ENCODE measurements at regions not wholly inside any gene's neighbourhood (a gene's known extent, or its start where the extent isn't known, plus 50 kb on each side); places are given as distances from the start of the nearest gene placed in this dataset.

DNA sequence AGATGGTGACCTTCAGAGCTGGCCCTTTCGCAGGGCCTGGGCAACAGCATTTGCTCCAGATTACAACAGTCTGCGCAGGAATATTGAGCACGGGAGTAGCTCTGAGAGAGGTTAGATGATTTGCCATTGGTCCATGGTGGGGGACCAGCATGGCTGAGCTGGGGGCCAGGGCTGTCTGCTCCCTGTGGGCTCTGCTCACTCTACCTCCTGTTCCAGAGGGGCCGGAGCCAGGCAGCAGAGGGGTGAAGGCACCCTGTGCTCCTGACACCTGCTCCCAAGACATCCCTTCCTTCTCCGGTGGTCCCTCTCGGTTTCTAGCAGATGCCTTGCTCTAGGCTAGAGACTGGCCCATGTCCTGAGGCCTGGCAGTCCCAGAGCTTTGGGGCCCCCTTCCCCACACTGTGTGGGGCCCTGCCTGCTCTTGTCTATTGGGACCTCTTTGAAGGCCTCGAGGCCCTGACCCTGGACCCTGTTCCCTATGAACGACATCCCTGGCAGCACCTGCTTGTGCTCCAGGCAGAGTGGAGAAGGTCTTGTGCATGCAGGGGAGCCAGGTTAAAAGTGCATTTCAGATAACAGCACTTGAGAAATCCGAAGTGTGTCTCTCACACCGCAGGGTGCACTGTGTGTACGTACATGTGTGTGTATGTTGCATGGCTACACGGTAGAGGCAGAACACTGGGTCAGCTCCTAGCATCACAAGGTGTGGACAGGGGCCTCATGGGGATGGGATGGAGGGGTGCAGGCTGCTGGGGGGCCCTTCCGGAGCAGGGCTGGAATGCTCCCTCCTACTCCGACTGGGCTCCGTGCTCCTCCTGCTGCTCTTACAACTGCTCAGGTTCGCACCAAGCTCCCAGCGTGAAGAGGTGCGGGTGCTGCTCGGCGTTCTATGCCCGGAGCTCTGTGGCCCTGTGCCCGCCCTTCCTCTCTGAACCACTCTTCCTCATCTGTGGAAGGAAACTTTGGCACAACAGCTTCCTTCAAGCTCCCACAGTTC lies 123.3 kb upstream of the B3GAT1 start:
- H3K27me3 Mint-ChIP-seq (ENCODE audit: low read depth): peaks cover 16% of the 10 kb centered on the region
- no peaks in the 10 kb centered on the region for H3K4me1 Mint-ChIP-seq (ENCODE audit: low read depth)
- DNase-seq: no peak
- no peaks in the 10 kb centered on the region for H3K9me3 Mint-ChIP-seq
- ATAC-seq (replicated peaks in 1 of 2): no peak
- H3K4me3 Mint-ChIP-seq: no peak overlapping the region
- no peak overlapping the region for H3K27ac Mint-ChIP-seq
- no peaks in the 10 kb centered on the region for H3K36me3 Mint-ChIP-seq (ENCODE audit: insufficient read depth in 2 of 2)

DNA sequence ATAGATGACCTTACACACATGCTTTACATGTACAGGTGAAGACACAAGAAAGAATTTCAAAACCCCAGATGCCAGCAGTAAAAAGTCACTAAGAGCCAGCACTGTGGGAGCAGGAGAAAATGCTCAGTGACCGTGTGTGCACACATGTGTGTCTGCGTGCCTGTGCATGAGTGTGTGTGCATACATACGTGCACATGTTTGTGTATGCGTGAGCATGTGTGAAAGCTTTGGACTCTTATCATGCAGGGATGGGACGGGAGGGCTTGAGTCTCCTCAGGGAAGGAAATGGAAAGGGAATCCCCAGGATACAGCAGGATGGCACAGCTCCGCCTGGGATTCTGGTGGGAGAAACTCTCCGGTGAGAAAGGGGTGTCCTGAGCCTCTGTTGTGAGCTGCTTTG lies 121.5 kb upstream of the B3GAT1 start:
- Mint-ChIP-seq H3K4me3 (no peak overlapping the region), H3K27me3 (ENCODE audit: low read depth) (peaks cover 15% of the 10 kb centered on the region), H3K9me3 (no peaks in the 10 kb centered on the region), H3K4me1 (ENCODE audit: low read depth) (no peaks in the 10 kb centered on the region), H3K27ac (no peak overlapping the region), H3K36me3 (ENCODE audit: insufficient read depth in 2 of 2) (no peaks in the 10 kb centered on the region)
- DNase-seq: no peak
- no peak for ATAC-seq (replicated peaks in 1 of 2)

DNA sequence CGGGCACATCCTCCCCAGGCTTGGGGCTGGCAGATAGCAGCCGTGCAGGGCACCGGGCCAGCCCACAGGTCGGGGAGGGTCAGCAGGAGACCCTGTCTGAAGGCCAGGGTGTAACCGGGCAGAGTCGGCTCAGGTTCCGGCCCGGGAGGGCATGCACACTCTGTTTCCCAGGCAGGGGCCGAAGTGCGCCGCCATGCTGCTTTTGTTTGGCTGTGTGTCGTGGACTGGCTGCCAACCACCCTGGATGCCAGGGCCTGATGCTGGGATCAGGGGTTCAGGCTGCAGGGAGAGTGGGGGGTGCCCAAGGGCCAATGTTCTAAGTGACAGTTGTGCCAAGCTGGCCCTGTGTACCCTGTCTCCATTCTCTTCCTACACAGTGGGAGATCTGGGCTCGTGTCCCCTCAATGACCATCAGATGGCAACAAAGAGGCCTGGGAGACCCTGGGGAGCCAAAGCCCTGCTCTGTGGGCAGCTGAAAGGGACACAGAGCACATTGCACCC lies 120.9 kb upstream of the B3GAT1 start:
- peaks cover 9% of the 10 kb centered on the region for H3K27me3 Mint-ChIP-seq (ENCODE audit: low read depth)
- ATAC-seq (replicated peaks in 1 of 2): no peak

DNA sequence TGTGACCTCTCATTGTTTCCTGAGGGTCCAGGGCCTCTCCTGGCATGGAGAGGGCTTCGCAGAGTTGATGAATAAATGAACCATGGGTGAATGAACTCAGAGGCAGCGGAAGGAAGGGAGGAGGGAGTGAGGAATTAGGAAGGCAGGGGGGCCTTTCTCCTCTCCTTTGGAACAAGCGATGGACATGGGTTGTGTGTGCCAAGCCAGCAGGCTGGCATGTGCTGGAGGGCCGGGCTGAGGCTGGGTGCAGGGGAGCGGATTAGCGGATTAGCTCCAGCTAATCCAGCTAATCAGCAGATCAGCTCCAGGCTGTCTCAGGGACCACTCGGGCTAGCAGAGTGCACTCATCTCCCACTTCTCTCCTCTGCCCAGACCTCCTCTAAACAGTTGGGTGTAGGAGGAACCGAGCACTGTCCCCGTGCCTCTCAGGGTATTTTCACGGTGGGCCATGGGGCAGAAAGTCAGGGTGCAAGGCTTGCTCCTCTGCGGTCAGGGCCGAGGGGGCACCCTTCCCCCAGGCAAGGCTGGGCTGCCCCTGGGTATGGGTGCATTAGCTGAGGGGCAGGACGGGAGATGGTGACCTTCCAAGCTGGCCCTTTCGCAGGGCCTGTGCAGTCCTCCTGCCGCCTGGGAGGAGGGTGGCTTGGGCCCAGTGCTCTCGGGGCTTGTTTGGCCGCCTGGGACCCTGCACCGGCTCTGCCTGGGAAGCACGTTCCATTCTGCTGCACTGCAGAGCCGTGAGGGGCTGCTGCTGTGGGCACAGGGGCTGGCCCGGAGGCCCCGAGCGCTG lies 120.3 kb upstream of the B3GAT1 start:
- Mint-ChIP-seq H3K27ac (no peak overlapping the region), H3K4me1 (ENCODE audit: low read depth) (no peaks in the 10 kb centered on the region), H3K9me3 (no peaks in the 10 kb centered on the region), H3K27me3 (ENCODE audit: low read depth) (peaks cover 3% of the 10 kb centered on the region), H3K4me3 (no peak overlapping the region), H3K36me3 (ENCODE audit: insufficient read depth in 2 of 2) (no peaks in the 10 kb centered on the region)
- DNase-seq: no peak
- ATAC-seq (replicated peaks in 1 of 2): no peak

More for the DNA sequence above, 120.9 kb upstream of the B3GAT1 start:
- Mint-ChIP-seq H3K9me3 (no peaks in the 10 kb centered on the region), H3K36me3 (ENCODE audit: insufficient read depth in 2 of 2) (no peaks in the 10 kb centered on the region), H3K27ac (no peak overlapping the region), H3K4me1 (ENCODE audit: low read depth) (no peaks in the 10 kb centered on the region), H3K4me3 (no peak overlapping the region)
- no peak for DNase-seq

DNA sequence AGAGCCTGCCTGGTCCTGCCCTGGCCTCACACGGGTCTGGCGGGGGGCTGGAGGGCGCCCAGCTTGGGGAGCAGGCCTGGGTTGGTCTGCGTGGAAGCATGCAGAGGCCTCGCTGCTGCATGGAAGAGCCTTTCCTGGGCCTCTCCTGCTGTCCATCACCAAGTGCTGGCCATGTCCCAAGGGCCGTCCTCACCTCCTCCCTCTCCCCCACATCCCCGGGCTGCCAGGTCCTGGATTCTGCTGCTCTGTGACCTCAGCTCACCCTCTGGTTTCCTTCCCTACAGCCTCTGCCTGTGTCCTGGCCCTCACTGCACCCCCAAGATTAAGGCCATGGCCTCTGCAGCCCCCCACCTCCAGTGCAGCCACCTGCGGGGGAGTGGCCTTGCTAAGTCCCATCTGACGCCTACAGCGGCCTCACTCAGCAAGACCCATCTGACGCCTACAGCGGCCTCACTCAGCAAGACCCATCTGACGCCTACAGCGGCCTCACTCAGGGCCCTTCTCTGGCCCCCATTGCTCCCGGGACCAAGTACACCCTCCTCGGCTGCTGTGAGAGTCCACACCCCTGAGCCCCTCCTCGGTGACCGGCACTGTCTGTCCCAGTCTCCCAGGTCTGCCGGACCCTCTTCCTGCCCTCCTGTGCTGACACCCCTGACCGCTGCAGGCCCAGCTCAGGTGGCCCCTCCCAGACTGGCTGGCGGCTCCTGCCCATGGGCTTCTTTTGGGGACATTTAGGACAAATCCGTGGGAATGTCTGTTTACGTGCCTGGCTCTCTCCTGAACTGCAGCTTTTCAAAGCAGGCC lies 119.5 kb upstream of the B3GAT1 start:
- no peak for ATAC-seq (replicated peaks in 1 of 2)
- Mint-ChIP-seq H3K36me3 (ENCODE audit: insufficient read depth in 2 of 2) (no peaks in the 10 kb centered on the region), H3K4me1 (ENCODE audit: low read depth) (no peaks in the 10 kb centered on the region)

DNA sequence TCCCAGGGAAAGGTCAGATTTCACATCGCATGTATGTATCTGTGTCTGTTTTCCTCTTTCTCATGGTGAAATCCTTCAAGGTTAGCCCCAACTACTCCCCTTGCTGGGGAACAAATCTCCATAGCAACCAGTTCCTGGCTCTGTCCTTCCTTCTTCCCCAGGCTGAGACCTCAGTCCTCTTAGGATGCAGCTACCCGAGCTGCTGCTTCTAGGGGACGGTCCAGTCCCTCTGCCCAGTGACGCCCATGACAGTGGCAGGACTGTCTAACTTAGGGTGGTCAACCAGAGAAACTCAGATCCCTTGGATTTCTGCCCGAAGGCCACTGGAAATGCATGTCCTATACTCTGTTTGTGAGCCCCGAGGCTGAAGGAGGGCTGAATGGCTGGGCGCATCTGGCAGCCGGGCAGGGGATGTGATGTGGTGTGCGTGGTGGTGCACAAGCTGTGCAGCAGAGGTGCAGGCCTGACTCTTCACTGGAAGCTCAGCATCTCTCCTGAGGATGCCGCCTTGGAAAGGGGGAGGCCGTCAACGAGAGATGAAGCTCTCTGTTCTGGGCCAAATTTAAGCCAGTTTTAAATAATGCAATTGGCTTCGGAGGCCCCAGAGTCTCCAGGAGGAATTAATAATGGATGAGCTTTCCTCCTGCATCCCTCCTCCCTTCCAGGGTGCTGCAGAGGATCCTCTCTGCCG lies 118.7 kb upstream of the B3GAT1 start:
- H3K36me3 Mint-ChIP-seq (ENCODE audit: insufficient read depth in 2 of 2): no peaks in the 10 kb centered on the region
- H3K27ac Mint-ChIP-seq: no peak overlapping the region
- DNase-seq (no peak), ATAC-seq (replicated peaks in 1 of 2) (no peak)
- no peak overlapping the region for H3K4me3 Mint-ChIP-seq
- H3K27me3 Mint-ChIP-seq (ENCODE audit: low read depth): no peaks in the 10 kb centered on the region
- H3K4me1 Mint-ChIP-seq (ENCODE audit: low read depth): no peaks in the 10 kb centered on the region
- no peaks in the 10 kb centered on the region for H3K9me3 Mint-ChIP-seq

More for the DNA sequence above, 119.5 kb upstream of the B3GAT1 start:
- Mint-ChIP-seq H3K9me3 (no peaks in the 10 kb centered on the region), H3K27me3 (ENCODE audit: low read depth) (no peaks in the 10 kb centered on the region), H3K27ac (no peak overlapping the region), H3K4me3 (no peak overlapping the region)
- DNase-seq: no peak

DNA sequence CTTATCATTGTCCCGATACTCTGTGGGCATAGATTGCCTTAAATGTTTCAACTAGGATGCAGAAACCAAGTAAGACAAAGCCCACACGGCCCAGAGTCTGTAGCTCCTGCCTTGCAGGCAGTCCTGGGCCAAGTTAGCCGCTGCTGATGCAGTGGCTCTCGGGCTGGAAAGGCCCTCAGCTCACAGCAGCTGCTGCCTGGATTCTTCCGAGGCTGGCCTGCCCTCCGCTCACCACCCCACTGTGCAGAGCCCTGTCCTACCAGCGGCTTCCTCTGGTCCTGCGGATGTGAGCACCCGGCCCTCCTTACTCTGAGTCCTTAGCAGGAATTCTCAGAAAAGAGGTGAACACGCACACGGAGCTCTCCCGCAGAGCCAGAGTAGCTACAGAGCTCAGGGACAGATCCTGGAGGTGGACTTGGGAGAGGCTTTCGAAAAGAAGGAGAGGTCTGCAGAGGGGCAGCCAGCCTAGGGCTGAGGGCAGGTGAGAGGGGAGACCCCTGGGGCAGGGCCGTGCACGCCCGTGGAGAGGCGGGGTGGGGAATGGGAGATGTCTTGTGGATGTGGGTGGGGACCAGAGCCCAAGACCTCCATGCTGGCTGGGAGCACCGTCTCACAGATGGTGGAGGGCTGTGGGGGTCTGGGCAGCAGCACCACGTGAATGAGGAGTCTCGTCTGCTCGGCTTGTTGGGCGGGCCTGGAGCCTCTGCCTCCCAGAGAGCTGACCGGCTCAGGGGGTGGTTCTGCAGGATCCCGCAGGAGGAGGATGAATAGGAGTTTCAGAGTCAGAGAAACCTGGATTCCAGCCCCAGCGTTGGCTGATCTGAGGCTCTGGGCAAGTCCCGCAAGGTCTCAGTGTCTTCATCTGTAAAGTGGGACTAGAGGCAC lies 117.4 kb upstream of the B3GAT1 start:
- no peak for ATAC-seq (replicated peaks in 1 of 2)
- Mint-ChIP-seq H3K4me3 (no peak overlapping the region), H3K27me3 (ENCODE audit: low read depth) (no peaks in the 10 kb centered on the region), H3K4me1 (ENCODE audit: low read depth) (no peaks in the 10 kb centered on the region), H3K36me3 (ENCODE audit: insufficient read depth in 2 of 2) (no peaks in the 10 kb centered on the region), H3K27ac (no peak overlapping the region), H3K9me3 (no peaks in the 10 kb centered on the region)
- DNase-seq: no peak

DNA sequence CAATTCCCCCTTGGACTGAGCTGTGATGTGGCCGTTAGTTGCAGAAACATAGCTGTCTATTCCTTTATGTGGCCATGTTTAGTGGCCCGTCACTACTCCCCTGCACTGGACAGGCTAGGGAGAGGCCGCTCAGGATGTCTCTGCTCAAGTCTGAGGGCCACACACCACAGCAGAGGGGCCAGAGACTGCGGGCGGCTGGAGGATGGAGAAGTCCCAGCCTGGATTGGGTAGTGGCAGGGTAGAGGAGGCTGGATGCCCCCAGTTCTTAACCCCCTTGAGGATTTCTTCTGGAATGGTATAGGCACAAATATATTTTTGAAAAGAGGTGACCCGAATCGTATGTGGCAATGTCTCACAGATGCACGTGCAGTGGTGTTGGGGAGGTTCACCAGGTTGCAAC lies 116.4 kb upstream of the B3GAT1 start:
- Mint-ChIP-seq H3K27ac (no peak overlapping the region), H3K27me3 (ENCODE audit: low read depth) (no peaks in the 10 kb centered on the region), H3K4me1 (ENCODE audit: low read depth) (no peaks in the 10 kb centered on the region), H3K9me3 (no peaks in the 10 kb centered on the region), H3K4me3 (no peak overlapping the region), H3K36me3 (ENCODE audit: insufficient read depth in 2 of 2) (no peaks in the 10 kb centered on the region)
- no peak for DNase-seq
- ATAC-seq (replicated peaks in 1 of 2): no peak

DNA sequence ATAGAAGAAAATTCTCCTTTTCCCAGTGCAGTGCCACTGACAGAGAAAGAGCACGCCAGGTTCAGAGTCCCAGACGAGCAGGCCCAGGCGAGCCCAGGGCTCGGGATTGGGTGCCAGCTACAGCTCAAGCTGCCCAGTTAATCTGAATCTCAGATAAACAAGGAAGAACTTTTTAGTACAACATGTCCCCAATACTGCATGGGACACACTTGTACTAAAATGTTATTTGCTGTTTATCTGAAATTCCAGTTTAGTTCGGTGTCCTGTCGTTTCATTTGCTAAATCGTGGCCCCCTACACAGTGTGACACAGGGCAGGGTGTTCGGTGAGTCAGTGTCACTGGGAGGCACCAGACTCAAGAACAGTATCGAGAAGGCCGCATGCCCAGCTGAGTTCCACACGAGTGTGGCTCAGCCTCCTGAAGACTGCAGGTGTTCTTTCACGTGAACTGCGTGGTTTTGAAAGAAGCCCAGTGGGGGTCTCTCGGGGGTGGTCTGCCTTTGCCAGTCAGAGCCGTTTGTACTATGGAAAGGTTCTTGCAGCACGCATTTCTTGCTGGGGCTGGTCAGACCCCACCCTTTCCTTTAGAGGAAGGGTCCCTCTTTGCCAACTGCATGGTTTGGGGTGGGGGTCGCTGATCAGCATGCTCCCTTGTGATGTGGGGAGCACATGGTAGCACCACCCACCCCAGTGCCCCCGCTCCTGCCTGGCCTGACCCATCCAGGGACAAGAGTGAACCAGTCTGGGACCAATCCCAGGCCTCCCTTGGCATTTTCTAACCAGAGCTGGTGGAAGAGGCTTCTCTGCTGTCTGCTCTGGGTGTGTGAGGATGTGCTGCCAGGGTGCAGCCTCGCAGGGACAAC lies 115.6 kb upstream of the B3GAT1 start:
- Mint-ChIP-seq H3K27ac (no peak overlapping the region), H3K4me1 (ENCODE audit: low read depth) (no peaks in the 10 kb centered on the region), H3K27me3 (ENCODE audit: low read depth) (no peaks in the 10 kb centered on the region), H3K36me3 (ENCODE audit: insufficient read depth in 2 of 2) (no peaks in the 10 kb centered on the region), H3K9me3 (no peaks in the 10 kb centered on the region), H3K4me3 (no peak overlapping the region)
- DNase-seq (no peak), ATAC-seq (replicated peaks in 1 of 2) (no peak)

DNA sequence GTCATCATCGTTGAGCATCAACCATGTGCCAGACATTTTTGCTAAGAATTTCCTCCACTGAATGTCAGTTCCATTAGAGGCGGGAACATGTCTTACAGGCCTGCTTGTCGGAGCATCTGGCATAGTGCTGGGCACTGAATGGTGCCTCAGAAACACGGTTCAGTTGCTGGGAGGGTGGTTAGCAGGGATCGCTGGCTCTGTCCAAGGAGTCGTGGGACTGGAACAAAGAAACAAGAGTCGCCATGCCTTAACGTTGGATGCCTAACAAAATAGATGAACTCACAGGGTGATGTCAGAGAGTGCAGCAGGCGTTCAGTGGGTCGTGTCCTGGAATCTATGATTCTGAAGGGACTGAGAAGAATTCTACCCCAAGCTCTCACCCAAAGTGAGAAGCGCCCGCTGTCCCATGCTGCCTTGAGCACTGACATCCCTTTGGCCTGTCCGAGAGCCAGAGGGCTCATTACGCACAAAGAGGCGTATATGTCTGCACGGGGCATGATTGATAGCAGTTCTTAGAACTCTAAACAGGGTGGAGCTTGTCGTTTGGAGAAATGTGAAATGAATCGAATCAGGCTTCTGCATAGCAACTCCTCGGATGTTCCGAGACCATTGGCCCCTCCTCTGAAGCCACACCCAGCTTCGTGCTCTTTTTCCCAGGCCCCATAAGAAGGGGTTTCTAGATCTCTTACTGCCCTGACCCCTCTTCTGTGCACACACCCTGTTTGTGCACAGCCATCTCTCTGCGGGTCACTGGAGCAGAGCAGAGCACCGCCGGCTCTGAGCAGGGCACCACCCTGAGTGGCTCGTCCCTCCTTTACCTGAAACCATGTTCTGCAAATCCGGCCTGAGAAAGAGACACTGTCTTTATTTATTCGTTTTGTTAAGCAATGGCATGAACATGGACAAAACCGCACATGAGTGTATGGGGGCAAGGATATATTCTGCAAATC lies 113.1 kb upstream of the B3GAT1 start:
- Mint-ChIP-seq H3K27me3 (ENCODE audit: low read depth) (peaks cover 7% of the 10 kb centered on the region), H3K9me3 (no peaks in the 10 kb centered on the region), H3K27ac (no peak overlapping the region), H3K4me3 (no peak overlapping the region), H3K4me1 (ENCODE audit: low read depth) (no peaks in the 10 kb centered on the region), H3K36me3 (ENCODE audit: insufficient read depth in 2 of 2) (no peaks in the 10 kb centered on the region)
- no peak for DNase-seq
- ATAC-seq (replicated peaks in 1 of 2): no peak

All from activated T-cell treated with anti-CD3 and anti-CD28 coated beads, Interleukin-2, amount 50 U/mL, for 72 hours (primary cell).